ENCODE measurements at regions not wholly inside any gene's neighbourhood (a gene's known extent, or its start where the extent isn't known, plus 50 kb on each side); places are given as distances from the start of the nearest gene placed in this dataset.

- no peak for DNase-seq
These were observed 377.1 kb downstream of the EFNA5 start for GRCh38 chr5:107293541-107294210.

GRCh38 chr5:107291866-107292265, 378.9 kb downstream of the EFNA5 start:
- DNase-seq, result no peak

GRCh38 chr5:107290780-107291398, 379.8 kb downstream of the EFNA5 start:
- no peak for DNase-seq

GRCh38 chr5:107289030-107289714, 381.6 kb downstream of the EFNA5 start:
- no peak for DNase-seq

DNA sequence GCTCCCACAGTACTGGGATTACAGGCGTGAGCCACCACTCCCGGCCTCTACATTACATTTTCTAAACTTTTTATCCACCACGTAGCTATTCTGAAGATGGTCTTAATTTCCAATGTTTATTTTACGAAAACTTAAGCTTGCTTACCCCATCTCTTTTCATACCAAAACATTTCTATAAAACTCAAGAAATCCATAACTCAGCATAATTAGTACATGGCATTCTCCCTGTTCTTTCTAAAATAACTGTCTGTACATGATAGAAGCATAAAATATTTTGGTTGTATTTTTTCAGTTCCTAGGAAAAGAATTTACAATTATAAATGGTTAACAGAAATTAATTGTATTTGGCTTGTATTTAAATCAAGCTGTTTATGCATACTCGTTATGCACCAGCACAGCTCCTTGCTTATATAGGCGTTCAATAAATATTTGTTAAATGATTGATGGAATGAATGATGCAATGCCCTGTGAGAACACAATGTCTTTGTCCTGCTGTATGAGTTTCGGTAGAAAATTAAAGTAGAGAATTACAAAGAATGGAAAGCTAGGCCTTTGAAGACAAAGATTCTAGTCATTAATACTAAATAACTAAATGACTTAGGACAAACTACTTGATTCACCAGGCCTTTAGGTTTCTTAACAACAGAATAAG, 384.2 kb downstream of the EFNA5 start:
- no peak for DNase-seq

DNA sequence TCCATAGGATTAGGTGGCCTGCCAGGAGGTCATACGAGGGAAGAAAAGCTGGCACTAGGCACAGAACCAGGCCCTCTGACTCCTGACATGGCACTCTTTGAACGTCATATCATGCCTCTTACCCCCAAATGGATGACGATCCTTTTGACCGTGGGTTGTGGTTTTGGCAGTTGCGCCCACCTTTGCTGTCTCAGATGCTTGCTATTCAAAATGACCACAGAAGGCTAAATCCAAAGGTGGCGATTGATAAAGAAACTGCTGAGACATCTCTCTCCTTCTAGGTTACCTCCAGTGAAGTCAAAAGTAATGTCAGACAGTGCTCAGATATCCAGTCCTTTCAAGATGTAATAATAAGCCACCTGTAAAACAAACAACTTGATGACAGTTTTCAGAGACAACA, 385.0 kb downstream of the EFNA5 start:
- no peak for DNase-seq

DNA sequence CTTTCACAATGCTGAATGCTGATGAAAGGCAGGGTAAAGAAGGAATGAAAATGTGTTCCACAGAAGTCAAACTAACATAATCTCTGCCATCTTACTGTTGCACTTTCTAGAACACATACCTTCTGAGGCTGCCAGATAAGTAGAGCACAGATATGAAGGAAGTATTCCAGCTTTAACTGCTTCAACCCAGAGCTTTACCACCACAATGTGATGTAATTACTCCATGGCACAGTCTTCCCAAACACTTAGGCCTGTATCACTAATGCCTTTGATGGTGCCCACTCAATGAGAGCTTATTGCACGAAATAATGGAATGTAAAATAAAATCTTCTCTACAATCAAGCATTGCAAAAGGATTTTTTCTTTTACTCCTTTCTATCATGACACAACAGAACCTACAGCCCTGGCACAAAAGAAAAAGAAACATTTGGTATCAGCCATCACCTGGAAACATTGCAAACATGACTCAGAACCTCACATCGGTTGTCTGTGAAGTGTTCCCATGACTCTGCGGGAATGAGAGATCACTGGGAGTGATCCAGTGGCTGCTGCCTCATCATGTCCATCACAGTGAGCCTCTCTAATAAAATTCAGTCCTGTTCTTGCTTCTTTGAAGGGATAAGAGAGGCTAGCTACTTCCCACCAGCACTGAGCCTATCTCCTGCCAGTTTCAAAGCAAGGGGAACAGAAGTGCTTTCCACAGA, 385.8 kb downstream of the EFNA5 start:
- no peak for DNase-seq

- DNase-seq, result no peak
These were observed 388.7 kb downstream of the EFNA5 start for GRCh38 chr5:107282061-107282460.

GRCh38 chr5:107278774-107279173, 392.0 kb downstream of the EFNA5 start:
- DNase-seq, result no peak

DNA sequence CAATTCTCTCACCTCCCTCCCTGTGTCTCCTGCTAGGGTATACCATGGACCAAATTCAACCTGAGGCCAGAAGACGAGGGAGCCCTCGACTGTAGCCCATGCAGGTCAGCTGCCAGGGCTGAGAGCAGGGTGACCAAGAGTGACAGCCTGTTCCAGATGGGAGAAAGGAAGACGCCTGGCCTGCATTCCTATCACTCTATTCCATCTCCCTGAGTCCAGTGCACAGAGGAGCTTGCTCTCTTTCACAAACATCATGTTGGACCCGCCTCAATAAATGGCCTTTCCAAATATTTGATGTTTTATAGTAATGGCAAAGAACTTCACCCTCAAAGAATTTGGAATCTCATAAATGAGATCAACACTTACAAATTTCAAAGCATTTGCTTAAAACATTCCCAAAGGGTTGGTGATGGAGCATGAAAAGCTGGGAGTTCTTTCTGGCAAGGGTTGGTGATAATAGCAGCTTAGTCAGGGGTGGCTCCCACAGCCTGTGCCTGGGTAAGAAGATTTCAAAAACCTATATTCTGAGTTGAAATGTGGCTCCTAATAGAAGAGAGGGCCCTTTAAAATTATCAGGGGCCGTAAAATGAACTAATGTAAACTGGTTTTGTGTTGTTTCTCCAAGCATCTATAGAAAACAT, 393.1 kb downstream of the EFNA5 start:
- no peak for DNase-seq

DNA sequence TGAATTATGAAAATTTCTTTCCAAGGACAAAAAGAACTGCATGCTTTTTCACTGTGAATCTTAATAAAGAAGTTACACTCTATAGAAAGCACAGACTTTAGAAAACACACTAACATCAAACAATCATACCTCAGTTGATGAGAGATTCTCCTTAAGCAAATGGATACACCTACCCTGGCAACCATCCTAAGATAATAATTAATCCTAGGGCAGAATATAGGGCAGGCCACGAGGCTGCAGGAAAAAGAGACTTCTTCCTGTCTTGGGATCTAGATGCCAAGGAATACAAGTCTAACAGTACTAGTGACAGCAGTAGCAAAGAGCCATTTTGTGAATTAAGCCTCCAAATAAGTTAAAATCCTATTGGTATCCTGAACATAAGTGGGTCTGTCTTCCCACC, 395.4 kb downstream of the EFNA5 start:
- no peak for DNase-seq

- DNase-seq, result no peak
These were observed 396.2 kb downstream of the EFNA5 start for GRCh38 chr5:107274571-107274970.

DNA sequence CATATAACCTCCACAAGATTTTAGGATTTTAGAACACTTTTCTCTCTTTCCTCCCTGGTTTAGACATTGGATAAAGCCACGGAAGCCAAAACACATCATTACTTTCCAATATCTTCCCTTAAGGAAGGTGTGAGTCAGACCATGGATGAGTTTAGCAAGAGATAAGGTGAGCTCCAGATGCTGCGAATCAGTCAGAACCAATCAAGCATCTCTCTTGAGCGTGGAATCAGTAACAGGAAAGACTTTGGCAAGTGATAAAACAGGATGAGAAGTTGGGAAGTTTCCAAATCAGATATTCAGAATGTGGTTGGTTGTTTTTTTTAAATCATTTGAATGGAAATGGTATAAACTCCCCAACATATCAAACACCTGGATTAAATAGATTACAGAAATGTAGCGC, 397.8 kb downstream of the EFNA5 start:
- DNase-seq, result no peak

- DNase-seq, result no peak
These were observed 398.2 kb downstream of the EFNA5 start for GRCh38 chr5:107272509-107272908.

DNA sequence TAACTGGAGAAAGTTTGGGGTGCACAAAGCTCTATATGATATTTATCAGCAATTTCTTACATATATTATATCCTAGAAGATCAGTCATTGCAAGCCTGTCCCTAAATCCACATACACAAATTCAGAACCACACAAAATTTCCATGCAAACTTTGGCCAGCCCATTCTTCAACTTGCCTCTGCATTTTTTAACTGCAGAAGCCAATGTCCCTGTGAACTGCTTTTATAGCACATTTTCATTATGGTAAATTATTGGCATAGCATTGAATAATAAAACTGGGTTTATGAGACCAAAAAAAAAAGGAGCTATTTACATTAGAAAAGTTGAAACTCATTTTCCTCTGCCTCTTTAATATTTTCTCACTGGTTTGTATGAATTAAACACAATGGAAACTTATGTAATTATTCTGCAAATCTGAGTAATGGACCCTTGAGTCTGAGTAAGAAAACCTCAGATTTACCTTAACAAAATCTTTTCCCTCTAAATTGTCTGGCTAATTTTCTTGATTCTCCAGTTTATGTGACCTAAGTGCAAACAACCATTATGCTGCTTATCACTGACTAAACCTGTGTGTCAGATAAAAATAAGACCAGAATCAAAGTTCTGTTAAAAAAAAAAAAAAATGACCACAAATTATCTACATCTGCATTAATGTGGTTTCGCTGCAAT, 398.9 kb downstream of the EFNA5 start:
- DNase-seq, result no peak

DNA sequence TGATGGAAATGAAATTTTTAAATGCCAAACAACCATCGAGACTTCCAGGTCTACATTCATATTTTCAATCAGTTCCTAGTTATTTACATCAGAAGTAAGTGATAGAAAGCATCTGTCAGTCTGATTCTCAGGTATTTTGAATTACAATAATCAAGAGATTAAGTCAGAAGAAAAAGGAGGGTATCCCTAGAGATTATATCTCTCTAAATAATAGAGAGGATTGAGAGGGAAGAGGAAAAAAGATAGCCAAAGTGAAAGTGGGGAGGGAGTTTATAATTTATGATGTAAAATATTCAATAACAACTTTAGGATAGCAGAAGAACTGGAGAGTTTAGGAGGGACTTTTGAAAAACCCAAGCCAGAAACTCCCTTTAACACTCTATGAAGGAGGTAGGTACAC, 400.2 kb downstream of the EFNA5 start:
- no peak for DNase-seq

DNA sequence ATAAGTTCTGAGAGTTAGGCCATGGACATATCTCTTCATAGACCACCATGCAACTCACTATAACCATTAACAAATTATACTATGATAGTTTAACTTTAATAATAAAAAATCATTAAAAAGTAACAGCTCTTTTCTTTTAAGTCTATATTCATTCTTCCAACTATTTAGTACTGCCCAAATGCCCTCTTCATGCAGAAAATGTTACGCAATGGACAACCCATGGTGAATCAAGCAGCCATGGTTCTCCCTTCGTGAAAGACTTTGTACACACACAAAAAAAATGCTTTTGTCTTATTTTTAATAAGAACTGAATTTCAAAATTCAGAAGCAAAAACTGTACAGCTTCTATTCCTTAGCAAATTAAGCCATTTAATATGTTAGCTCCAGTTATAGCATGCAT, 401.1 kb downstream of the EFNA5 start:
- no peak for DNase-seq

GRCh38 chr5:107269256-107269655, 401.5 kb downstream of the EFNA5 start:
- DNase-seq, result no peak

- DNase-seq, result no peak
These were observed 402.5 kb downstream of the EFNA5 start for GRCh38 chr5:107268241-107268640.

DNA sequence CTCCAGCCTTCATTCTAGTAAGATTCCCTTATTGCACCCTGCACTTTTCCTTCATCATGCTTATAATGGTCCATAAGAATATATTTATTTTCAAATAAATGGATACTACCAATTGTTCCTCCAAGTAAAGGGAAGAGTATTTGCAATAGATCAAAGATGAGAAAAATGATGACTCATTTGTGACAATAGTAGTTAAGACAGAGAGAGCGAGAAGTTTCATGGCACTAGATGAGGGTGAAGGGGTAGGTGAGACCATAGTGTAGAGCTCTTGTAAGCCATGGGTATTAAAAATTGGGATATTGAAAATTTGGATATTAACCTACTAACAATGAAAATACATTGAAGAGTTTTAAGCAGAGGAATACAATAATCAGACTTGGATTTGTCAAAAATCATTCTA, 404.6 kb downstream of the EFNA5 start:
- DNase-seq, result no peak

GRCh38 chr5:107265193-107265592, 405.5 kb downstream of the EFNA5 start:
- DNase-seq, result no peak

GRCh38 chr5:107263387-107264018, 407.2 kb downstream of the EFNA5 start:
- DNase-seq, result no peak

All from stimulated activated CD4-positive, alpha-beta T cell treated with anti-CD3 and anti-CD28 coated beads, Interleukin-2, amount 100 ng/mL, for 24 hours (primary cell).